Activated T-helper 2 cell treated with anti-CD3 and anti-CD28 coated beads, Interferon-gamma antibody, Interleukin-2, Interleukin-4, amounts not matched to agents 10 μg/mL and 5 μg/mL and 100 μg/mL, durations not matched to agents 14 hours and 24 hours and 36 hours (primary cell): ENCODE measurements at regions not wholly inside any gene's neighbourhood (a gene's known extent, or its start where the extent isn't known, plus 50 kb on each side); places are given as distances from the start of the nearest gene placed in this dataset.
"Not testable (repeated sequence)": the region's sequence is repeated elsewhere in the genome, so short reads cannot be mapped to it uniquely, and the experiment has no call there.

Experiments used
- DNase-seq: peaks from one replicate; pipeline ENCODE4 v3.0.0; 2021; ENCODE audit warnings: low spot score
- H3K27ac Mint-ChIP-seq: one replicate; pipeline ENCODE4 v1.8.0; 2021; ENCODE audit warnings: mixed read lengths
- H3K27me3 Mint-ChIP-seq: one replicate; pipeline ENCODE4 v1.8.0; 2021; ENCODE audit warnings: low read depth, mixed read lengths
- H3K36me3 Mint-ChIP-seq: one replicate; pipeline ENCODE4 v1.8.0; 2021; ENCODE audit warnings: low read depth, mixed read lengths
- H3K4me1 Mint-ChIP-seq: one replicate; pipeline ENCODE4 v1.8.0; 2021; ENCODE audit warnings: low read depth, mixed read lengths
- H3K4me3 Mint-ChIP-seq: one replicate; pipeline ENCODE4 v1.8.0; 2021; ENCODE audit warnings: low read depth, mild to moderate bottlenecking, moderate library complexity, mixed read lengths
- H3K9me3 Mint-ChIP-seq: one replicate; pipeline ENCODE4 v1.8.0; 2021; ENCODE audit warnings: mixed read lengths
- intact Hi-C: fragments of 100-400 bp; cut with micrococcal nuclease; formaldehyde crosslinking; loops from one replicate; pipeline ENCODE4 v1.15.1; 2023

GRCh38 chr15:20019758-20020157 is 521.8 kb downstream of the GOLGA6L6 start:
- intact Hi-C loops, H3K4me3 Mint-ChIP-seq, H3K9me3 Mint-ChIP-seq, H3K4me1 Mint-ChIP-seq, H3K36me3 Mint-ChIP-seq, H3K27ac Mint-ChIP-seq, H3K27me3 Mint-ChIP-seq, DNase-seq: not testable (repeated sequence)

- H3K9me3 Mint-ChIP-seq, H3K4me1 Mint-ChIP-seq, H3K36me3 Mint-ChIP-seq, DNase-seq, H3K27me3 Mint-ChIP-seq, intact Hi-C loops, H3K4me3 Mint-ChIP-seq, H3K27ac Mint-ChIP-seq: not testable (repeated sequence)
Measured at GRCh38 chr15:20017581-20017980, 524.0 kb downstream of the GOLGA6L6 start.

GRCh38 chr15:20016941-20017340 is 524.7 kb downstream of the GOLGA6L6 start:
- intact Hi-C loops = not testable (repeated sequence)

GRCh38 chr15:20012837-20013236 is 528.8 kb downstream of the GOLGA6L6 start:
- H3K9me3 Mint-ChIP-seq, DNase-seq, intact Hi-C loops, H3K4me1 Mint-ChIP-seq, H3K4me3 Mint-ChIP-seq, H3K27ac Mint-ChIP-seq, H3K36me3 Mint-ChIP-seq, H3K27me3 Mint-ChIP-seq: not testable (repeated sequence)

More at GRCh38 chr15:20016941-20017340, 524.7 kb downstream of the GOLGA6L6 start:
- not testable (repeated sequence) for H3K27ac Mint-ChIP-seq, H3K27me3 Mint-ChIP-seq, H3K4me1 Mint-ChIP-seq, DNase-seq, H3K9me3 Mint-ChIP-seq, H3K4me3 Mint-ChIP-seq, H3K36me3 Mint-ChIP-seq

GRCh38 chr15:20010759-20011158 is 530.8 kb downstream of the GOLGA6L6 start:
- H3K27me3 Mint-ChIP-seq, H3K27ac Mint-ChIP-seq, H3K4me1 Mint-ChIP-seq, H3K36me3 Mint-ChIP-seq, H3K9me3 Mint-ChIP-seq, intact Hi-C loops, DNase-seq, H3K4me3 Mint-ChIP-seq: not testable (repeated sequence)

GRCh38 chr15:20009619-20010018 is 532.0 kb downstream of the GOLGA6L6 start:
- H3K4me3 Mint-ChIP-seq, H3K36me3 Mint-ChIP-seq, DNase-seq, intact Hi-C loops, H3K4me1 Mint-ChIP-seq, H3K27ac Mint-ChIP-seq, H3K27me3 Mint-ChIP-seq, H3K9me3 Mint-ChIP-seq: not testable (repeated sequence)

- H3K9me3 Mint-ChIP-seq, H3K27ac Mint-ChIP-seq, H3K4me1 Mint-ChIP-seq, H3K27me3 Mint-ChIP-seq, H3K36me3 Mint-ChIP-seq, DNase-seq, intact Hi-C loops, H3K4me3 Mint-ChIP-seq: not testable (repeated sequence)
Measured at GRCh38 chr15:20007338-20007737, 534.3 kb downstream of the GOLGA6L6 start.

- DNase-seq, intact Hi-C loops, H3K4me1 Mint-ChIP-seq, H3K27me3 Mint-ChIP-seq, H3K4me3 Mint-ChIP-seq, H3K27ac Mint-ChIP-seq, H3K9me3 Mint-ChIP-seq, H3K36me3 Mint-ChIP-seq: not testable (repeated sequence)
Measured at GRCh38 chr15:20003471-20003870, 538.1 kb downstream of the GOLGA6L6 start.

GRCh38 chr15:20002560-20002959 is 539.0 kb downstream of the GOLGA6L6 start:
- DNase-seq, H3K27ac Mint-ChIP-seq, H3K9me3 Mint-ChIP-seq, H3K27me3 Mint-ChIP-seq, H3K36me3 Mint-ChIP-seq, H3K4me3 Mint-ChIP-seq, H3K4me1 Mint-ChIP-seq, intact Hi-C loops: not testable (repeated sequence)

- DNase-seq, intact Hi-C loops, H3K36me3 Mint-ChIP-seq, H3K27ac Mint-ChIP-seq, H3K4me1 Mint-ChIP-seq, H3K4me3 Mint-ChIP-seq, H3K27me3 Mint-ChIP-seq: not testable (repeated sequence)
- H3K9me3 Mint-ChIP-seq = peaks cover 14% of the 10 kb centered on the region
Measured at GRCh38 chr15:19996574-19997194, 544.9 kb downstream of the GOLGA6L6 start.

- H3K9me3 Mint-ChIP-seq = peaks cover 28% of the 10 kb centered on the region
- H3K4me3 Mint-ChIP-seq, intact Hi-C loops, H3K36me3 Mint-ChIP-seq, DNase-seq, H3K27me3 Mint-ChIP-seq, H3K4me1 Mint-ChIP-seq, H3K27ac Mint-ChIP-seq: not testable (repeated sequence)
Measured at GRCh38 chr15:19995296-19995695, 546.3 kb downstream of the GOLGA6L6 start.

- no peak overlapping the region for H3K4me3 Mint-ChIP-seq
- H3K27ac Mint-ChIP-seq = no peak overlapping the region
- peaks cover 41% of the 10 kb centered on the region for H3K9me3 Mint-ChIP-seq
- no peaks in the 10 kb centered on the region for H3K36me3 Mint-ChIP-seq
- intact Hi-C loops = no loop called here
- DNase-seq = no peak
- no peaks in the 10 kb centered on the region for H3K27me3 Mint-ChIP-seq
- no peaks in the 10 kb centered on the region for H3K4me1 Mint-ChIP-seq
Measured at GRCh38 chr15:19992428-19992827, 549.2 kb downstream of the GOLGA6L6 start.

GRCh38 chr15:19988094-19988660 is 553.4 kb downstream of the GOLGA6L6 start:
- Mint-ChIP-seq H3K4me1 (no peaks in the 10 kb centered on the region), H3K4me3 (no peak overlapping the region), H3K27me3 (no peaks in the 10 kb centered on the region), H3K9me3 (peaks cover 54% of the 10 kb centered on the region), H3K36me3 (no peaks in the 10 kb centered on the region), H3K27ac (no peak overlapping the region)
- DNase-seq = no peak
- intact Hi-C loops = no loop called here
